Fibroblast of villous mesenchyme (primary cell): ENCODE measurements at regions not wholly inside any gene's neighbourhood (a gene's known extent, or its start where the extent isn't known, plus 50 kb on each side); places are given as distances from the start of the nearest gene placed in this dataset.
A peak's percentile ranks its signal among the peaks of the same experiment; 100 is the strongest.
"Not testable (repeated sequence)": the region's sequence is repeated elsewhere in the genome, so short reads cannot be mapped to it uniquely, and the experiment has no call there.

ENCODE experiments used
- DNase-seq: peaks from one replicate; pipeline ENCODE4 v3.0.0-alpha.2; 2010; ENCODE audit warnings: low read depth
- H3K4me3 ChIP-seq: 2 replicates; pipeline ENCODE4 v1.5.1; 2011; ENCODE audit warnings: low read depth, mild to moderate bottlenecking, low read length
- TF ChIP-seq, protein P1 (sequence below): IDR thresholded peaks from 2 replicates; pipeline ENCODE4 v1.5.1; 2012; ENCODE audit warnings: low read depth, mild to moderate bottlenecking, low read length; ENCODE audit not compliant: insufficient read depth

DNA sequence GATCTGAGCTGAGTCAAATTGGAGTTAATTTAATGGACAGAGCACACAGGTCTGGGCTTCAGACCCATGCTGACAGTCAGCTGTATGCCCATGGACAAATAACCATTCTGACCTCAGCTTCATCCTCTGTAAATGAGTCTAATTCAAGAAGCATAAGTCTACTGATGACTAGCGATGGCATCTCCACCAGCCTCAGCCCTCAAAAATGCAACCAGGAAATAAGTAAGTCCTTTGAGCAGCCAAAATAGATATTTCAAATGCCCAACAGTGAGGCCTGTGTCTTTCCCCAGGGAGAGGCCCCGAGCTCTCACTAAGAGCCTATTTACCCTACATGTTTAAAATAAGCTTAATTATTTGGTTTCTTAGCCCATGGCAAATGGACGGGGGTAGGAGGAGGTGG, 114.2 kb upstream of the MTHFD1L start:
- TF ChIP-seq, protein P1, sequence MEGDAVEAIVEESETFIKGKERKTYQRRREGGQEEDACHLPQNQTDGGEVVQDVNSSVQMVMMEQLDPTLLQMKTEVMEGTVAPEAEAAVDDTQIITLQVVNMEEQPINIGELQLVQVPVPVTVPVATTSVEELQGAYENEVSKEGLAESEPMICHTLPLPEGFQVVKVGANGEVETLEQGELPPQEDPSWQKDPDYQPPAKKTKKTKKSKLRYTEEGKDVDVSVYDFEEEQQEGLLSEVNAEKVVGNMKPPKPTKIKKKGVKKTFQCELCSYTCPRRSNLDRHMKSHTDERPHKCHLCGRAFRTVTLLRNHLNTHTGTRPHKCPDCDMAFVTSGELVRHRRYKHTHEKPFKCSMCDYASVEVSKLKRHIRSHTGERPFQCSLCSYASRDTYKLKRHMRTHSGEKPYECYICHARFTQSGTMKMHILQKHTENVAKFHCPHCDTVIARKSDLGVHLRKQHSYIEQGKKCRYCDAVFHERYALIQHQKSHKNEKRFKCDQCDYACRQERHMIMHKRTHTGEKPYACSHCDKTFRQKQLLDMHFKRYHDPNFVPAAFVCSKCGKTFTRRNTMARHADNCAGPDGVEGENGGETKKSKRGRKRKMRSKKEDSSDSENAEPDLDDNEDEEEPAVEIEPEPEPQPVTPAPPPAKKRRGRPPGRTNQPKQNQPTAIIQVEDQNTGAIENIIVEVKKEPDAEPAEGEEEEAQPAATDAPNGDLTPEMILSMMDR: no peak
- DNase-seq: no peak
- no peak overlapping the region for H3K4me3 ChIP-seq

DNA sequence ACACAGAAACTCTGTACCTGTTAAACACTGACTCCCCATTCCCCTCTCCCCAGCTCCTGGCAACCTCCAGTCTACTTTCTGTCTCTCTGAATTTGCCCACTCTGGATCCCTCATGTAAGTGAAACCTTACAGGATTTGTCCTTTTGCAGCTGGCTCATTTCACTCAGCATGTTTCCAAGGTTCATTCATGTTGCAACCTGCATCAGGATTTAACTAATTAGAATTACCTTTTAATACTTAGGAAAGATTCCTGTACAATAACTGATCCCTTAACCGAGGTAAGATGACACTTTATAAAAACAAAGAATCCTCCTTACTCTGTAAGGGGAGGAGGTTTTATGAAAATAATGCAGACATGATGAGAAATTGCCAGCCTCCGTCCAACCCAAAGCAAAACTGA, 113.1 kb upstream of the MTHFD1L start:
- no peak overlapping the region for H3K4me3 ChIP-seq
- no peak for DNase-seq
- TF ChIP-seq, protein P1: no peak

DNA sequence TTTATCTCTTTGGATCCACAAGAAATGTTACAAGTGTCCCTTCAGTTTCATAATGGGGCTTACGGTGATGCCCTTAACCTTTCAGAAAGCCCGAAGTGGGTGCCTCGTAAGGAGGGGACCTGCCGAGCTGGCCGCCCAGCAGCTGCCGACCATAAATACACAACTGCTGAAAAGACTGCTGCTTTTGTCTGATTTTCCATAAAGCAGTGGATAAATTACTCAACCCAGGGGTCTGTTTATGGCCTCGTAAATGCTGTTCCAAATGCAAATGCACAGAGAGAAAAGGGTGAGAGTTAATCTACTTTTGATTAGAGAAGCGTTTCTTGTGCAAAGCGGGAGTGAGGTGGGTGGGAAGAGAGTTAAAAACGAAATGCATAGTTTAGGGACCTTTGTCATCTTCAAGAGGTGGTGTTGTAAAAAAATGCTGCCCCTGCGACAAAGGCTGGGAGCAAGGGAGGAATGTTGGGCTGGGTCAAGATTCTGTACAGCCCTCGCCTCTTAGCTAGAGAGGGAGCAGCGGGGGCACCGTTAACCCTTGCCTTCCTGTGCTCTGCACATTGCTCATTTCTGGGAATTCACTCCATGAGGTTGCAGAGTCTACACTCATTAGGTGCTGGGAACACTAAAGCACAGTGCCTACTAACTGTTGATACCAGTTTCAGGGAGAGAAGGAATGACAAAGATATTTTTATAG, 112.0 kb upstream of the MTHFD1L start:
- TF ChIP-seq, protein P1: no peak
- peak; percentile 31 for DNase-seq
- no peak overlapping the region for H3K4me3 ChIP-seq

DNA sequence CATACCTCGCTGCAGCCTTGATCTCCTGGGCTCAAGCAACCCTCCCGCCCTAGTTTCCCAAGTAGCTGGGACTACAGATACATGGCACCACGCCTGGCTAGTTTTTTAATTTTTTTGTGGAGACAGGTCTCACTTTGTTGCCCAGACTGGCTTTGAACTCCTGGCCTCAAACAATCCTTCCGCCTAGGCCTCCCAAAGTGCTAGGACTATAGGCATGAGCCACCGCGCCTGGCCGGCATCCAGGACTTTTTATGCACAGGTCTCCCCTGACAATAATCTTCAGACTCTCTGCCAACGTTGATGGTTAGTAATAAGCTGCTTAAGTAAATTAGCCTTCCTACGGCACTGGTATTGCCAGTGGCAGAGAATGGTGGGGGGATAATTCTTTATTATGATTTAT, 110.5 kb upstream of the MTHFD1L start:
- TF ChIP-seq, protein P1: no peak
- no peak for DNase-seq
- H3K4me3 ChIP-seq: no peak overlapping the region

DNA sequence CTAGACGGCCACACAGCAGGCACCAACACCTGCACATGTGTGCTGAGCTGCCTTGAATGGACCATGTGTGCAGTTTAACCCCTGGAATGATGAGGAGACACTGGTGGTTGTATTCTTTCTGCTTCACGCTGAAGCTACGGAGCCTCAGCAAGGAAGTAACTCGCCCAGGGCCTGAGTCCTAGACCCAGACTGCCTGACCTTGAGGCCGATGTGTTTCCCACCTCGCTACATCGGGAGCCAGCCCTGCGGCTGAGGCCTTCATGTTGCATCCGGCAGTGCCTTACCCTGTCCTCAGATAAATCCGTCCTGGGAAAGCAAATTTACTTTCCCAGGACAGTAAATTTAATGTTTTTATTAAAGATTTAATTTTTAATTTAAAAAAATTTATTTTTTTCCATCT, 110.0 kb upstream of the MTHFD1L start:
- DNase-seq: no peak
- TF ChIP-seq, protein P1: no peak
- H3K4me3 ChIP-seq: no peak overlapping the region

DNA sequence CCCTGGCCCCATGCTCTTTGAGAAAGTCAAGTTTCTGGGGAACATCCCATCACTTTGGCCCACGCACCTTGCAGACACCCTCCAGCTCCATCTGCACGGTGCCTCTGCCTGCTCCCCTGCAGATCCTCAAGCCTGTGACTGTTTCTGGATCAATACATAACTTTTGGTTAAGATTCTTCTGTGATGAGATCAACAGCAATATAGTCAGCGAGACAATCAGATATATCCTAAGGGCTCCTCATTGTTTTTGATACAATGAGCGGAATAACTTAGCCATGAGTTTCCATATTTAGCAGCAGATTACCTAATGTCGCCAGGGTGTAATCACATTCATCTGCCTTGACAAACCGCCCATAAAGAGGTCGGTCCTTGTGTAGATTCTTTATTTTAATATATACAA, 109.3 kb upstream of the MTHFD1L start:
- DNase-seq: no peak
- TF ChIP-seq, protein P1: no peak
- H3K4me3 ChIP-seq: no peak overlapping the region

DNA sequence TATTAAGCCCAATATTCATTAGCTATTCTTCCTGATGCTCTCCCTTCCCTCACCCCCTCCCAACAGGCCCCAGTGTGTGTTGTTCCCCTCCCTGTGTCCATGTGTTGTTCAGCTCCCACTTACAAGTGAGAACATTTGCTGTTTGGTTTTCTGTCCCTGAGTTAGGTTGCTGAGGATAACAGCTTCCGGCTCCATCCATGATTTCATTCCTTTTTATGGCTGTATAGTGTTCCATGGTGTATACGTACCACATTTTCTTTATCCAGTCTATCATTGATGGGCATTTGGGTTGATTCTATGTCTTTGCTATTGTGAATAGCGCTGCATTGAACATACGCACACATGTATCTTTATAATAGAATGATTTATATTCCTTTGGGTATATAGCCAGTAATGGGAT, 107.7 kb upstream of the MTHFD1L start:
- DNase-seq, H3K4me3 ChIP-seq: not testable (repeated sequence)
